HG03159 (cell line): ENCODE measurements at regions not wholly inside any gene's neighbourhood (a gene's known extent, or its start where the extent isn't known, plus 50 kb on each side); places are given as distances from the start of the nearest gene placed in this dataset.
"Not testable (repeated sequence)": the region's sequence is repeated elsewhere in the genome, so short reads cannot be mapped to it uniquely, and the experiment has no call there.

ENCODE experiments used
- ATAC-seq: cut with Tn5 transposase; IDR thresholded peaks from one replicate; pipeline ENCODE4 v1.9.1; 2021; ENCODE audit warnings: mild to moderate bottlenecking, moderate library complexity; ENCODE audit not compliant: unreplicated experiment

DNA sequence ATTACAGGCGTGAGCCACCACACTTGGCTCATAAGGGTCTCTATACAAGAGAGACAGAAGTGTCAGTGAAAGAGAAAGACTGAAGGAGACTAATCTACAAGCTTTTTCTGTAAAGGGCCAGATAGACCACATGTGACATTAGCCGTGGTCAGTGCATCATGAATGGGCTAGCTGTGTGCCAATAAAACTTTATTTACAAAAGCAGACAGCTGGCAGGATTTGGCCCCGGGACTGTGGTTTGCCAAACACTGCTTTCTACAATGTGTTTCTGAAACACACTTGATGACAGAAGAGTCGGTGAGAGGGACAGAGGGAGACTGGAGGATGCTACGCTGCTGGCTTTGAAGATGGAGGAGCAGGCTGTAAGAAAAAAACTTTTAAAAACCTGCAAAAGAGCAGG, 285.4 kb downstream of the TFAP2C start:
- no peak for ATAC-seq

DNA sequence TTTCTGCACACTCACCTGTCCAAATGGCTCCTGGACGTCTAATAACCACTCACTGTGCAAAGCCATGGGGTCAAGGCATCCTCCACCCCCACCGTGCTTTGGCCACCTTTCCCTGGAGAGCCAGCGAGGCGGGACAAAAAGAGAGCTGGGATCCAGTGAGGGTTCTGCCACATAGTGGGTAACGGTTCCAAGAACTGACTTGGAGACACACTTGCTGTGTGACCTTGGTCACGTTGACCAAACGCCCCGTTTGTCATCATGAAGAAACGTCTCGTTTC, 287.2 kb downstream of the TFAP2C start:
- ATAC-seq = no peak

DNA sequence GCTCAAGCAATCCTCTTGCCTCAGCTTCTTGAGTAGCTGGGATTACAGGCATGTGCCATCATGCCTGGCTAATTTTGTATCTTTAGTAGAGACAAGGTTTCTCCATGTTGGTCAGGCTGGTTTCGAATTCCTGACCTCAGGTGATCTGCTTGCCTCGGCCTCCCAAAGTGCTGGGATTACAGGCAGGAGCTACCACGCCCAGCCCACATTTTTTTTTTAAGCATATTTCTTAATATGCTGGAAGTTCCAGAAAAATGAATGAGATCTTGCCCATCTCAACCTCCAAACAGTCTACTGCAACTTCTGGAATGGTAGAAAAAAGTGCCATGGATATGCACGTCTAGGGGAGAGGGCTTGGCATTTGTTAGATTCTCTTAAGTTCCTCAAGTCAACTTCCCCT, 290.9 kb downstream of the TFAP2C start:
- ATAC-seq = not testable (repeated sequence)

DNA sequence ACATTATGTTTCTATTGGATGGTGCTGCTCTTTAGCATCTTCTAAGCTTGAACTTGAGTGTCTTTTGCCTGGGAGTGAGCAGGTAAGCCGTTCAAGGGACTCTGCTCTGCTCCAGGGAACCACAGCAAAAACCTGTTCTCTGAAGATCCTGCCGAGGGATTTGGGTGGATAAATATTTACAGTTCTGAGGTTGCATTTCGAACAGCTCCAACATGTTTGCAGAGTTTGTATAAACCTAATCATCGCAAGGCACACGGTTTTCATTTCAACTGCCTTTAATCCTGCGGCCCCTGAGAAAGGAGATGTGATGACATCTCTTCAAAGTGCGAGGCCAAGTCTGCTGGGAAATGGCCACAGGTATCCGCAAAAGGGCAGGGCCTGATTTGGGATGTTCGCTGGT, 293.4 kb downstream of the TFAP2C start:
- ATAC-seq = no peak

DNA sequence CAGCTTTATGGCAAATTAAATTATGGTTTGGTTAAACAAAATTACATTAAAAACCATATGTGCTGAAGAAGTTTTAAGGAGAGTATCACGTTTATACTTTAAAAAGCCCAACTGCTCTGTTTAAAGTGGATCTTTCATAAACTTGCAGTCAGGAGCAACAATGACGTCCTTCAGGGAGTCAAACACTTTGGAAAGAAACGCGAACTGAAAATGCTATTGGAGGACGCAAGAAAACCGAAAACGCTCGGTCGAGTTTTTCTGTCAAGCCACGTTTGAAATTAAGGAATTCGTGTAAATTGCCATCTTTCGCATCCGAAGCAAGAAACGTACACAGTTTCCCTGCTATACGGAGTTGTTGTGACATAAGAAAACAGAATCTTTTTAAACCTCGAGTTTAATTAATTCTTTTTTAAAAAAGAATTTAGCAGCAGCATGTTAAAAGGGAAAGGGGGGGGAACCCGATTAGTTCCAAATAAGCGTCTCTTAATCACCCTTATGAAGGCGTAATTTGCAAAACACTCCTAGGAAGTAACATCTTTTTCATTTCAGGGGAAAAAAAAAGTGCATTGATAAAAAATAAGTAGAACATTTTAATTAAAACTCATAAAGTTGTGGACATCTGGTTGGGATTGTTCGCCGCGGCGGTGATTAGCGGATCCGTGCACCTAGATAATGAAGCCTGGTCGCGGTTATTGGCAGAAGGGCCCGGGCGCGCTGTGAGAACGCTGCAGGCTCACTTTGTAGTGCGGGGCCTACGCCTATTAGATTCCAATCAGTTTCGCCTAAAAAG, 295.4 kb downstream of the TFAP2C start:
- no peak for ATAC-seq

DNA sequence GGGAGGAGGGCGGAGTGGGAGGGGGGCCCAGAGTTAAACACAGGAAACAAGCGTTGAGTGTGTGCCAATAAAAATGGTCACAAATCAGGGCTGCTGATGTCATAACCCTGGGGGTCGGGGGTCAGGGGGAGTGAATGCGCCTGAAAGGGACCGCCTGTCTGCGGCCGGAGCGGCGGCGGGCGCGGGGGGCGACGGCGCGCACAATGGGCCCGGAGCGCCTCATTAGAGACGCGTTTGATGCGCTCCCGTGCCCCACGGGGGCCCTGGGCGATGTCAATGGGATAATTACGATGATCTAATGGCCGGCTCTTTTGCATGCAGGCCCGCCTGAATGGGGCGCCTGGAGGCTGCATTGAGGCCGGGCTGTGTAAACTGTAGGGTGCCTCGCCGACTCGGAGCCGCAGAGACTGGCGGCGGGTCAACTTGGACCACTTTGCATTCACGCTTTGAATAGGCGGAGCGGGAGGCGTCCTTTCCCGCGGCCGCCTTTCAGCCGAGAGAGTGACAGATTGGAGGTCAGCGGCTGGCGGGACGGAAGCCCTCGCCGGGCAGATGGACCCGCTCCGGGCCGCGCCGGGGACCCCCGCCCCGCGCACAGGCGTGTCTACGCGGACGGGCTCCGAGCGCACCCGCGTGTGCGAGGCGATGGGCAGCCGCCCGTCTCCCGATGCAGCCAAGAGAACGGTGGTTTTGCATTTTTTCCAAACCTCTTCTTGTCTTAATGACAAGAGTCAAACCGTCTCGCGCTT, 296.1 kb downstream of the TFAP2C start:
- ATAC-seq = no peak

DNA sequence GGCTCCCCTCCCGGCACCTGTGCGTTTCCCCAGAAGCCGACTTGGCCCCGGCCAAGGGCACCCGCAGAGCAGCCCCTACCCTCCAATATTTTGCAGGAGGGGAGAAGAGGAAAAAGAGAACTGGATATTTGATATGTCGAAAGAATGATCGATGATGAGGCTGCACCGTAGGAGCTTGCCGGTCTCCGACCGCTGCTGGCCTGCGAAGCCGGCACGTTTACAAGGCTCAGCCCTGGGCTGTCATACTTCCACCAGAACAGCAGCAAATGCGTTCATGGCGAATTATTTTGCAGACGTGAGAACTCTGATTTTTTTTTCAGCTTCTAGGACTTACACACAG, 296.7 kb downstream of the TFAP2C start:
- no peak for ATAC-seq

DNA sequence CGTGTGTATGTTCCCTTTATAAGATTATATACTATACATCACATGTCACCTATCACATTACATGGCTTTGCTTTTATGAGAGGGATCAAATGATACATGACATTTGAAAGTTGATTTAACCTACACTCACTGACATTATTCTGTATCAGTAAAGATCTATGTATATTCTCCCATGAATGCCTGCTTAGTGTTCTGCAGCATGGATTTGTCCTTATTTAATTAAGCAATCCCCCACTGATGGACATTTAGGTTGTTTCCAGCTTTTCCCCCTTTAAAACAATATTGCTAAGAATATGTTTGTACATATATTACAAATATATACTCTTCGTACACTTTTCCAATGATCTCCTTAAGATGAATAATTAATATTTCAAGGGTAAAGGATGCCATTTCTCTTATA, 297.4 kb downstream of the TFAP2C start:
- ATAC-seq = no peak

DNA sequence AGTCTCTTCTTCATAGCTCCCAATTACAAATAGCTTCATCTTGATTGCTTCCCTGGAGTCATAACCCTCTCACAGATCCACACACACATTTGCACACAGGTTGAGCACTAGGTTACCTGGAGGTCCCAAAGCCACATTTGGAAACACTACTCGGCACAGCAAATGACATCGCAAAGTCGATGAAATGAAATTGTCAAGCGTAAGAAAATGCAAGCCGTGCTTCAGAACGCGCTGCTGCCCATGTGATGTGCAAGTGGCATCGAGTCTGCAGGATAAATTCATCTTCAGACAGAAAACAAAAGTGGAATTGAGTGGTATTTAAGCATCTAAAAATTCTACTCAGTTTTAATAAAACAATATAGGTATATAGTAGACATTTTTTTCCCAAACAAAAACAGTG, 298.0 kb downstream of the TFAP2C start:
- ATAC-seq = no peak

DNA sequence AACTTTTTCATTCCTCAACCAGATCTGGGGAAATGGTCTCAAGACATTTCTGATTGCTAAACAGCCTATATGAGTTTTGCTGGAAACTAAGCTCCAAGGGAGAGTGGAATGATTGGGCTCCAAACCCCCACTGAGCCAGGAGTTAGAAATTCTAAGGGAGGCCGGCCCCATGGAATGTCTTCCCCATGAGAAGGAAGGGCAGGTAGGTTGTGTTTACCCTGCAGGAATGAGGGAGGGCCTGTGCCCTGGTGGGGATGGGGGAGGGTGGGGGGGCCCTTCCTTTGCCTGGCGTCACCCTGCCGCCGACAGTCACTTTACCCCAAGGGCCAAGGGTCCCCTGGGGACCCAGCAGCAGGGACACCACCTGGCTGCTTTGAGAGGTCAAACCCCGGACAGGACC, 298.9 kb downstream of the TFAP2C start:
- no peak for ATAC-seq

DNA sequence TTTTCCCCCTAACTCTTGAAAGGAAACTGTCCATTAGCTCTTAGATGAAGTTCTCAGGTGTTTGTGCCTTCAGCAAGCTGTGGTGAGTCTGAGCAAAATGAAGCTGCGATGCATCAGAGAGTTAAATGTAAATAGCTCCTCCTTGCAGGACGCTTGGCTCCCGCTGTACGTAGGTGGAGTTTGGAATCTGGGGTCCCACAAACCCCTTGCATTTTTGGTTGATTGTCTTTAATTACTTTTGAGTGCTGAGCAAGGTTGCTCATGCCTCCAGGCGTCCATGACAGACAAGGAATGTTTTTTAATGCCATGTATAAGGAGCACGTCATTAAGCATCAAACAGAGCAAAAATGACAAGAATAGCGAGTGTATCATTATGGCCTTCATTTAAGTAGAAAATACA, 300.5 kb downstream of the TFAP2C start:
- ATAC-seq = no peak

DNA sequence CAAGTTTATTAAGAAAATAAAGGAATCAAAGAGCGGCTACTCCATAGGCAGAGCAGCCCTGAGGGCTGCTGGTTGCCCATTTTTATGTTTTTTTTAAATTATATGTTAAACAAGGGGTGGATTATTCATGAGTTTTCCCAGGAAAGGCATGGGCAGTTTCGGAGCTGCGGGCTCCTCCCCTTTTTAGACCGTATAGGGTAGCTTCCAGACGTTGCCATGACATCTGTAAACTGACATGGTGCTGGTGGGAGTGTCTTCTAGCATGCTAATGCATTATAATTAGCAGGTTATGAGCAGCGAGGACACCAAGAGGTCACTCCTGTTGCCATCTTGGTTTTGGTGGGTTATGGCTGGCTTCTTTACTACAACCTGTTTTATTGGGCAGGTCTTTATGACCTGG, 301.8 kb downstream of the TFAP2C start:
- no peak for ATAC-seq

DNA sequence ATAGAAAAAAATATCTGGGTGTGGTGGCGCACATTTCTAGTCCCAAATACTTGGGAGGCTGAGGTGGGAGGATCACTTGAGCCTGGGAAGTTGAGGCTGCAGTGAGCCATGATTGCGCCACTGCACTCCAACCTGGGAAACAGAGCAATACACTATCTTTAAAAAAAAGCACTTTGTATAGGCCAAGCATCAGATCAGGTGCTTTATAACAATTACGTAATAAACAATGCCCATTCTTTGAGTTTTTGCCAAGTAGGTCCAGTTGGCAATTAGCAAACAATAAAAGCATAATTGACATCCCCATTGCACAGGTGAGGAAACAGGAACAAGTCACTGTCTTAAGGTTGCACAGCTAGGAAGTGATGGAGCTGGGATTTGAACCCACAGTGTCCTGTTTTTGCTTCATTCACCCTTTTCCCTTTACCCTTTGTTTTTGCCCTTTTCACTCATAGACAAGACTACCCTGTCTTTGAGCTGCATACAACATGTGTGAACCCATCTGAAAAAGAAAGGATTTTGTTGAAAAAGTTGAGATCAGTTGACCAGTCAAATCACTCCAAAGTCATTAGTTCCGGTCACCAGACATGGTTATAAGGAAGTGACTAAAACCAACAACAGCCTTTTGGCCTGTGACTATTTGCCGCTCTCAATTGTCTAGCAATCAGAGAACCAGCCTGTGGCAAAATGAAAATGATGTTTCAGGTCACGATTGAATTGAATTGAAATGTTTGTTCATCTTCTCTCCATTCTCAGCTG, 303.6 kb downstream of the TFAP2C start:
- no peak for ATAC-seq

DNA sequence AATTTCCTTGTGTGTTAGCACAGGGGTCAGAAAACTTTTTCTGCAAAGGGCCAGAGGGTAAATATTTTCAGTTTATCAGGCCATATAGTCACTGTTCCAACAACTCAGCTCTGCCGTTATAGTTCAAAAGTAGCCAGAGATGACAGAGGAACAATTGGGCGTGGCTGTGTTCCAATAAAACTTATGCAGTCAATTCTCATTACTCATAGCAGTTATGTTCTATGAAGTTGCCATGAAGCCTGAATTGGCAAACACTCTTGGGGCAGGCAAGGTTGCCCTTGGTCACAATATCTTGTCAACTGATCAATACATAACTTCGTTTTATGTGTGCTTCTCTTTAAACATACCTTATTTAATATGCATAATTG, 304.2 kb downstream of the TFAP2C start:
- ATAC-seq = no peak

DNA sequence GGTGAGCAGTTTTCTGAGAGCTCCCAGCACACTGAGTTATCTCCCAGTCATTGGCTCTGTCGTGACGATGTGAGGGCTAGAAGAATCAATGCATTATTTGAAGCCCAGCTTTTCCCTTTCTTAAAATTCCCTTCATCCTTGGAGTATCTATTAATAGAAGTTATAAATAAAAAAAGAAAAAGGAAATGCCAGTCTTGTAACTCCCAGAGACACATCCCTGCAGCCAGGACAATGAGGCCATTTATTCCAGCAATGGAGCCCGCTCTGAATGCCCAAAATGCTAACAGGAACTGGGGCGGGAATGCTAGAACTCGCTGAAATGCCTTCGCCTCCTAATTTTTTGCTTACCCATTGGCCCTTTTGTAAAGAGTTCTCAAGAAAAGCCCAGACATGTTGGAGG, 305.8 kb downstream of the TFAP2C start:
- no peak for ATAC-seq

DNA sequence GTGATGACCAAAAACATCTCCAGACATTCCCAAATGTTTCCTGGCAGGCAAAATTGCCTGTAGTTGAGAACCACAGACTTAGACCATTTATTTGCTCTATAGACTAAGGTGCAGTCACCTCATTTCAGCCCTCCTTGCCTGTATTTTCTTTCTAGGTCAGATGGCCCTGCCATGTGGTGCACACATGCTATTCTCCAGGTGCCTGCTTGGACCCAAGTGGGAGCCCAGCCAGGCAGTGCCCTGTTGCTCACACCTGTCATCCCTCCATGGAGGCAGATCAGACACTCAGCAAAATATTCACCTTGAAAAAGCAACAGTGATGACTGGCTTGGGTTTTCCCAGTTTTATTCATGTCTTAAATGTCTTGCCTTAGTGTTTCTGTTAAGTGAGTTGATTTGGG, 311.4 kb downstream of the TFAP2C start:
- ATAC-seq = no peak

DNA sequence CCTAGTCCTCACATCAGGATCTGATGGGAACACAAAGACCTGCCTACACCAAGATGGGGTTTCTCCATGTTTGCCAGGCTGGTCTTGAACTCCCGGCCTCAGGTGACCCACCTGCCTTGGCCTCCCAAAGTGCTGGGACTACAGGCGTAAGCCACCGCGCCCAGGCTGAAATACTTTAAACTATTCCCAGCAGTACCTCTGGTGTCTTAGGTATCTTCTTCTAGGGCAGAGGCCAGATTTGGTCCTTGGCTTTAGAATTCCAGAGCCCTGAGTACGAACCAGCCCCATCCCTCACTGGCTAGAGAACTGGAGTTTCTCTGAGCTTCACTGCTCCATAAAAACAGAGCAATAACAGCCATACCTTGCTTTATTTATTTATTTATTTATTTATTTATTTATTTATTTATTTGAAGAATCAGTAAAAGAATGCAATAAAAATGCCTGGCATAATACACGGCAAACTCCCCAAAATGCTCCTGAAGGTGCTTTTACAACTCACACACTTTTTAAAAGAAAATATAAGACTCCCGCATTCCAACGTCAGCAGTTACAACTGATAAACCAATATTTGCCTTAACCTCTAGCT, 312.1 kb downstream of the TFAP2C start:
- no peak for ATAC-seq

DNA sequence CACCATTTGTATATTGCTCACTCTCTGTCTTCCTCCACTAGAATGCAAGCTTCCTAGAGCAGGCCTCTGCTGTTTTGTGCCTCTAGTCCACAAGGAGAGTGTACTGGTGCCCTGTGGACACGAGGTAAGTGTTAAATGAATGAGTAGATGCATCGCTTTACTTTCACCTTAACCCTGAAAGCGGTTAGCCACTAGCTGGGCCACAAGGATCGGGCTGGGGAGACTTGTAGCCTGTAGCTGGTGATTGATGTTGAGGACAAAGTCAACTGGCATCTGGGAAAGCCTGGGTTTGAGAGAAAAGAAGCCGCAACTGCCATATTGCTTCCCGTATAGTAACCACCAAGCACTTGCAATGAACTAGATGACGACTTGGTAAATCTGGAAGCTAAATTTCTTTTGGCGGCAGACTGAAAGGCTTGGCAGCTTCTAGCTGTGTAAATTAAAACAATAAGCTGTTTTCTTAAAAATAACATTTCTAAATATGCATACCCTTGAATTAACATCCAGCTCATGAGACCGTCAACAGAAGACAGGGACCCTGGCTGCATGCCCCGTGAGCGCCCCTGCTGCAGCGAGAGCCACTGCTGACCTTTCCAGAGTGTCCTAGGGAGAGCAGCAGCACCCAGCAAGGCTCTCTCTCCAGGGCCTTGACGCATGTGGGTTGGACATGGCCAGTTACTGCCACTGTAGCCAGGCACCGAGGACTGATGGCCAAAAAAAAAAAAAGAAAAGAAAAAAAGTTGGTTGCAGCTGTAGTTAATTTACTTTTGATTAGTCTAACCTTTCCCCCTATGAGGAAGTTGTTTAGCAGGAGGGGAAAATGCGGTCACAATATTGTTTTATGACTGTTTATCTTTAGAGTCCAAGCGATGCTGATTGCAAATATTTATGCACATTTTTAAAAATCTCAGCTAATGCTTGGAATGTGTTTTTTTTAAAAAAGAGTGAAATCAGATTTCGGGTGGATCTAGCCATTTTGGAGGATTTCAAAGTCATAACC, 315.1 kb downstream of the TFAP2C start:
- no peak for ATAC-seq

DNA sequence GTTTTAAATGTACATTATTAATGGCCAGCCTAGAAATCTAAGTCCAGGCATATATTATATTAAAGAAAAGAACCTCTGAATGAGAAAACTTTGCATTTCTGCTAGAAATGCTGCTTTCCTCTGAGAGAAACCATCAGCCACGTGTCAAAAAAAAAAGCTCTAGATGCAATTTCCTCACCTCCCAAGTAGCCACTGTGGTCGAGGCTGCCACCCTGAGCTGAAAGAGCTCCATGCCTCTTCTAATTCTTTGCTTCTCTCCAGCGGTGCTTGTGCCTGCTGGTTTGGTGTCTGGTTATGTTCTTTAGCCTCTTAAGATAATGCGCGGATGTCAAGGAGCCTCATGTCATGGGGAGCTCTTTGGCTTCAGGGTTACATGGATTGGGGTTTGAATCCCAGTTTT, 316.0 kb downstream of the TFAP2C start:
- no peak for ATAC-seq

DNA sequence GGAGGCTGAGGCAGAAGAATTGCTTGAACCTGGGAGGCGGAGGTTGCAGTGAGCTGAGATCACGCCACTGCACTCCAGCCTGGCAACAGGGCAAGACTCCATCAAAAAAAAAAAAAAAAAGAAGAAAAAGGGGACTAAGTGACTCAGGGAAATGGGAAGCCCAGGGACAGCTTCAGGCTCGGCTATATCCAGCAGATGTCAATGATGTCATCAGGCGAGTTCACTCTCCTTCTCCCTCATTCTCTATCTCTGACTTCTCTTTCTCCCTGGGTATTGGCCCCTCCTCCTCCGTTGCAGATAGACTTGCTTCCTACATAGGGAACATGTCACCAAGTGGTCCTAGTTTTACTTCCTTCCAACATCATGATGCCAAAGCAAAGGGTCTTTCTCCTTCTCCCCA, 316.8 kb downstream of the TFAP2C start:
- ATAC-seq = no peak

DNA sequence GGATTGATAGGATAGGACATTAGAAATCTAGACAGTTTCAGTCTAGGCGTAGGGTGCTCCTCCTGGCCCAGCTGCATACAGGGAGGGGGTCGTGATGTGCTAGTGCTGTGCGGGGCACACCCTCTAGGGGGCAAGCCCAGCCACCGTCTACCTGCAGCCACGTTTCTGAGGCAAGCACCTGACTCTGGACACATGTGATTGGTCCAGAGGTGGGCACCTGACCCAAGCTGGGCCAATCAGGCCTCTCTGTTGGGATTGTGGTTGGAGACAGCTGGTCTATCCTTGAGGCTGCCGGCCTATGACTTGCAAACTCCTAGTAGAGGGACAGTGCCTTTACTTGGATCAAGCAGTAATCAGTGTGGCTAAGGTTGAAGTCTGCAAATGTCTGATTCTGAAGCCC, 317.1 kb downstream of the BMP7 start:
- no peak for ATAC-seq
